ENCODE measurements at regions not wholly inside any gene's neighbourhood (a gene's known extent, or its start where the extent isn't known, plus 50 kb on each side); places are given as distances from the start of the nearest gene placed in this dataset.

GRCh38 chr1:201761871-201762270 lies 67.1 kb upstream of the IPO9 start:
- ATAC-seq (ENCODE audit: low read depth) (no peak), DNase-seq (no peak)
- POLR2A ChIA-PET = no interaction called here
- Mint-ChIP-seq H3K27ac (no peak overlapping the region), H3K4me3 (no peak overlapping the region), H3K9me3 (no peaks in the 10 kb centered on the region), H3K36me3 (no peaks in the 10 kb centered on the region), H3K27me3 (no peaks in the 10 kb centered on the region), H3K4me1 (peaks cover 4% of the 10 kb centered on the region)

GRCh38 chr1:201762381-201762780 lies 66.6 kb upstream of the IPO9 start:
- DNase-seq = no peak
- Mint-ChIP-seq H3K4me1 (no peaks in the 10 kb centered on the region), H3K27ac (no peak overlapping the region), H3K9me3 (no peaks in the 10 kb centered on the region), H3K36me3 (no peaks in the 10 kb centered on the region), H3K27me3 (no peaks in the 10 kb centered on the region), H3K4me3 (no peak overlapping the region)
- no peak for ATAC-seq (ENCODE audit: low read depth)
- POLR2A ChIA-PET = no interaction called here

- ATAC-seq (ENCODE audit: low read depth) (no peak), DNase-seq (no peak)
- no peaks in the 10 kb centered on the region for H3K36me3 Mint-ChIP-seq
- H3K27ac Mint-ChIP-seq = no peak overlapping the region
- H3K4me1 Mint-ChIP-seq = no peaks in the 10 kb centered on the region
- H3K9me3 Mint-ChIP-seq = no peaks in the 10 kb centered on the region
- H3K27me3 Mint-ChIP-seq = no peaks in the 10 kb centered on the region
- POLR2A ChIA-PET = no interaction called here
- no peak overlapping the region for H3K4me3 Mint-ChIP-seq
Measured at GRCh38 chr1:201763455-201764140, 65.4 kb upstream of the IPO9 start.

GRCh38 chr1:201764166-201764565 lies 64.8 kb upstream of the IPO9 start:
- H3K36me3 Mint-ChIP-seq = no peaks in the 10 kb centered on the region
- H3K4me3 Mint-ChIP-seq = no peak overlapping the region
- no peak for ATAC-seq (ENCODE audit: low read depth)
- POLR2A ChIA-PET = no interaction called here
- no peaks in the 10 kb centered on the region for H3K9me3 Mint-ChIP-seq
- no peaks in the 10 kb centered on the region for H3K27me3 Mint-ChIP-seq
- no peaks in the 10 kb centered on the region for H3K4me1 Mint-ChIP-seq
- DNase-seq = no peak
- no peak overlapping the region for H3K27ac Mint-ChIP-seq

DNA sequence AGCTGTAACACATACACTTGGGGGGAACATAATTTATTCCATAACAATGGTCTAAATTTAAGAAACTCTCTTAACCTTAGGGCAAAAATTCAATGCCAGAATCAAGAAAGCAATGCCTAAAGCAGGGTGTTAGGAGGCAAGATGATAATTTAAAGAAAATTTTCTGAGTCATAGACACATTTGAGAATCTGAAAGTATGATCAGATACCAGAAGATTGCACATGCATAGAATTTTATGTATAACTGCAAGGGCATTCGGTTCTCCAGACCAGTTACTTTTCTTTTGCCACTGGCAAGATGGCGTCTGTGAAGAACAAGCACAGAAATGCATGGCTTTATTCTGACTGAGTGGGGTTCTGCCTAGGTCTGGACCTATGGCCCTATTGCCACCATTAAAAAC lies 64.4 kb upstream of the IPO9 start:
- POLR2A ChIA-PET = no interaction called here
- Mint-ChIP-seq H3K27ac (no peak overlapping the region), H3K4me3 (no peak overlapping the region), H3K27me3 (no peaks in the 10 kb centered on the region), H3K4me1 (no peaks in the 10 kb centered on the region), H3K9me3 (no peaks in the 10 kb centered on the region), H3K36me3 (no peaks in the 10 kb centered on the region)
- ATAC-seq (ENCODE audit: low read depth) (no peak), DNase-seq (no peak)

GRCh38 chr1:201766131-201766866 lies 62.7 kb upstream of the IPO9 start:
- peaks cover 2% of the 10 kb centered on the region for H3K9me3 Mint-ChIP-seq
- POLR2A ChIA-PET = no interaction called here

GRCh38 chr1:201767339-201767738 lies 61.6 kb upstream of the IPO9 start:
- no peaks in the 10 kb centered on the region for H3K36me3 Mint-ChIP-seq
- no peak overlapping the region for H3K27ac Mint-ChIP-seq
- H3K4me1 Mint-ChIP-seq = no peaks in the 10 kb centered on the region
- no peaks in the 10 kb centered on the region for H3K27me3 Mint-ChIP-seq
- peaks cover 5% of the 10 kb centered on the region for H3K9me3 Mint-ChIP-seq
- DNase-seq = no peak
- no peak for ATAC-seq (ENCODE audit: low read depth)
- POLR2A ChIA-PET = no interaction called here
- H3K4me3 Mint-ChIP-seq = no peak overlapping the region

More at GRCh38 chr1:201766131-201766866, 62.7 kb upstream of the IPO9 start:
- Mint-ChIP-seq H3K27ac (no peak overlapping the region), H3K4me3 (no peak overlapping the region), H3K4me1 (no peaks in the 10 kb centered on the region), H3K36me3 (no peaks in the 10 kb centered on the region), H3K27me3 (no peaks in the 10 kb centered on the region)
- DNase-seq (no peak), ATAC-seq (ENCODE audit: low read depth) (no peak)

DNA sequence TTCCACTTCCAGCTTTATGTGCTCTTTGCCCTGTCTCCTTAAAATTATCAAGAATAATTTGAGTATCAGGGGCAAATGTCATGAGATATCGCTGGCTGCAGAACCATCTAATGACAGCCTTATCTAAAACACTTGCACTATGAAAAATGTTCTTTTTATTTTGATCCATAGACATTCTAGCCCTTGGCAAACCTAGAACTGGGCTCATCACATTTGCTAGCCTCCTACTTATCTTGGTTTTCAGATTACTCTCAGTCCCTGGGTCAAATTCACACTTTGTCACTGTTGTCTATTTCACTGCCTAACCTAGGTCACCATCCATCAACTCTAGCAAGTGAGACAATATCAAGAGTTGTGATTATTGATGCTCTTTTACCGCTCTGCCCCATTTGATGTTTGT lies 59.9 kb upstream of the IPO9 start:
- no peaks in the 10 kb centered on the region for H3K4me1 Mint-ChIP-seq
- no peak for DNase-seq
- no peaks in the 10 kb centered on the region for H3K27me3 Mint-ChIP-seq
- no peaks in the 10 kb centered on the region for H3K36me3 Mint-ChIP-seq
- H3K9me3 Mint-ChIP-seq = peaks cover 5% of the 10 kb centered on the region
- H3K4me3 Mint-ChIP-seq = no peak overlapping the region
- H3K27ac Mint-ChIP-seq = no peak overlapping the region
- no peak for ATAC-seq (ENCODE audit: low read depth)
- POLR2A ChIA-PET = no interaction called here

DNA sequence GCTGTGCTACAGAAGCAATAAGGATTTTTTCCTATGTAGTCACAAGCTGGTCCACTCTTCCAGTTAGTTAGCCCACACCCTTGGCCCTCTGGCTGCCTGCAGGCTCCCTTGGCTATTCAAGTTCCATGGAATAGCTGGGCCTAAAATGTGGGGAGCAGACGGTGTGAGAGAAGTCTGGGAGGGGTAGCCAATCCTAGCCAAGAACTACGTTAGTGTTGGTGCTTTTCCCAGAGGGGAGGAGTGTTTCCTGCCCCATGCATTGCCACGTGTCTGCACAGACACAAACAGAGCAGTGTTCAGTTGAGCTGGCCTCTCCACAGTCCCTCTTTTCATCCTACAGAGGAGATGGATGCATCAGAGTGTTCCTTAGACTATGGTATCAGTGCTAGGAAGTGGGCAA lies 59.0 kb upstream of the IPO9 start:
- POLR2A ChIA-PET = no interaction called here
- DNase-seq (no peak), ATAC-seq (ENCODE audit: low read depth) (no peak)
- peaks cover 5% of the 10 kb centered on the region for H3K9me3 Mint-ChIP-seq
- H3K4me3 Mint-ChIP-seq = no peak overlapping the region
- no peak overlapping the region for H3K27ac Mint-ChIP-seq
- no peaks in the 10 kb centered on the region for H3K4me1 Mint-ChIP-seq
- H3K36me3 Mint-ChIP-seq = no peaks in the 10 kb centered on the region
- H3K27me3 Mint-ChIP-seq = no peaks in the 10 kb centered on the region

GRCh38 chr1:201771466-201771865 lies 57.5 kb upstream of the IPO9 start:
- H3K4me3 Mint-ChIP-seq = no peak overlapping the region
- ATAC-seq (ENCODE audit: low read depth) = no peak

DNA sequence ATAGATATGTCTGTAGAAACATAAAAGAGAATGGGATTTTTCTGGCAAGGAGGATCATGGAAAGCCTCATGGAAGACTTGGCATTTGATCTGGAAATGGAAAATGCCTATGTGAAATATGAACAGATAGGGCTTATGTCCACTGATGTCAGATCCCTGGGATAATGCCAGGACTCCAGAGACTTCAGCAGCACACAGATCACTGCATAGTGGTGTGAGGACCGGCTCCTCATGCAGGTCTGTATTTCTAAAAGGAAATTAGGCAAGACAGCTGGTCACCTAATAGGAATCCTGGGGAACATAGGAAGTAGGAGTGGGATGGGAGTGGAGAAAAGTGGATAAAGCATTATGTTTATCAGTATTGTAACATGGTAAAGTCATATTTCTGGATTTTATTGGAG lies 56.8 kb upstream of the IPO9 start:
- DNase-seq = no peak
- POLR2A ChIA-PET = no interaction called here
- H3K4me1 Mint-ChIP-seq = no peaks in the 10 kb centered on the region
- H3K4me3 Mint-ChIP-seq = no peak overlapping the region
- no peak overlapping the region for H3K27ac Mint-ChIP-seq
- no peaks in the 10 kb centered on the region for H3K36me3 Mint-ChIP-seq
- no peak for ATAC-seq (ENCODE audit: low read depth)
- no peaks in the 10 kb centered on the region for H3K27me3 Mint-ChIP-seq
- H3K9me3 Mint-ChIP-seq = peaks cover 5% of the 10 kb centered on the region

More at GRCh38 chr1:201771466-201771865, 57.5 kb upstream of the IPO9 start:
- Mint-ChIP-seq H3K36me3 (no peaks in the 10 kb centered on the region), H3K27ac (no peak overlapping the region), H3K9me3 (peaks cover 5% of the 10 kb centered on the region), H3K27me3 (no peaks in the 10 kb centered on the region), H3K4me1 (no peaks in the 10 kb centered on the region)
- POLR2A ChIA-PET = no interaction called here
- no peak for DNase-seq

DNA sequence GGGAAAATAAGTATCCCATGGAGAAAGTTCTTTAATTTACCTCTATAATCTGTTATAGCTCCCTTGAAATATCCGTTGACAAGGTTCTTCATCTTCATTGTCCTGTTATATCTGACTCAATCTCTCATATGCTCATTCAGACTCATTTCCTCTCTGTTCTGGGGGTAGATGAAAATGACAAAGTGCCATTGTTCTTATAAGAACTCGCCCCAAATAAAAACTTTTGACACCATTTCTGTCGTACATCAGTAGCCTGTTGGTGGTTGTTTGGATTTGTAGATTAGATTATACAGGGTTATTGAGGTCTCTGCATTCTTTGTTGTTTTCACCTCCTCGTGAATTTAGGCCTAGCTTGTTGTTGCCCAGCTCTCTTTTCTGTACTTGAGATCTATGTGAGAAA lies 55.2 kb upstream of the IPO9 start:
- POLR2A ChIA-PET = no interaction called here
- Mint-ChIP-seq H3K4me1 (no peaks in the 10 kb centered on the region), H3K4me3 (no peak overlapping the region), H3K9me3 (peaks cover 5% of the 10 kb centered on the region), H3K27me3 (peaks cover 2% of the 10 kb centered on the region), H3K36me3 (no peaks in the 10 kb centered on the region), H3K27ac (no peak overlapping the region)
- ATAC-seq (ENCODE audit: low read depth) (no peak), DNase-seq (no peak)

- Mint-ChIP-seq H3K4me1 (no peaks in the 10 kb centered on the region), H3K27me3 (peaks cover 2% of the 10 kb centered on the region), H3K27ac (no peak overlapping the region), H3K9me3 (peaks cover 5% of the 10 kb centered on the region), H3K36me3 (no peaks in the 10 kb centered on the region), H3K4me3 (no peak overlapping the region)
- POLR2A ChIA-PET = no interaction called here
- ATAC-seq (ENCODE audit: low read depth) = no peak
- no peak for DNase-seq
Measured at GRCh38 chr1:201774224-201774982, 54.6 kb upstream of the IPO9 start.

- no peak for DNase-seq
- Mint-ChIP-seq H3K27me3 (peaks cover 2% of the 10 kb centered on the region), H3K9me3 (peaks cover 5% of the 10 kb centered on the region), H3K4me1 (no peaks in the 10 kb centered on the region), H3K36me3 (no peaks in the 10 kb centered on the region), H3K4me3 (no peak overlapping the region), H3K27ac (no peak overlapping the region)
- ATAC-seq (ENCODE audit: low read depth) = no peak
- POLR2A ChIA-PET = no interaction called here
Measured at GRCh38 chr1:201774983-201775344, 54.0 kb upstream of the IPO9 start.

Measured in activated naive CD8-positive, alpha-beta T cell treated with anti-CD3 and anti-CD28 coated beads, Interleukin-2, amount 10 ng/mL, durations not matched to agents 7 days and 5 days (primary cell).